HCT116 (cell line): ENCODE measurements at regions not wholly inside any gene's neighbourhood (a gene's known extent, or its start where the extent isn't known, plus 50 kb on each side); places are given as distances from the start of the nearest gene placed in this dataset.

Experiments used
- ATAC-seq: fragments of 200-7000 bp; cut with Tn5 transposase; 2 replicates; pipeline ENCODE4 v1.9.1; 2020; ENCODE audit warnings: mild to moderate bottlenecking, moderate library complexity
- BruUV-seq: library from RNA; stranded (reverse); fragments of 400-500 nt; replicated peaks from 2 replicates; lab custom pipeline; 2021; lab: Mats Ljungman, UMichigan
- CTCF ChIA-PET: fragments of 300-600 bp; sonication (Branson Sonifier 250); formaldehyde crosslinking; loops from one replicate; lab custom pipeline; 2021; ENCODE audit warnings: antibody characterized with exemption; lab: Charles Lee
- POLR2A ChIA-PET: fragments of 300-600, 350-600 bp; sonication (Branson Sonifier 250); formaldehyde crosslinking; loops from one replicate; lab custom pipeline; 2021; ENCODE audit warnings: antibody characterized with exemption; lab: Charles Lee
- RAD21 ChIA-PET, 2 experiments: fragments of 300-600 bp; sonication (Branson Sonifier 250); formaldehyde crosslinking; loops; one replicate each; lab custom pipeline; 2023; ENCODE audit warnings: low total read pairs in 2 of 2; ENCODE audit not compliant: uncharacterized antibody in 2 of 2, unreplicated experiment in 2 of 2, low non-redundant PET in 1 of 2; lab: Charles Lee
- DNase-seq: peaks from one replicate; pipeline ENCODE4 v3.0.0-alpha.2; 2010; ENCODE audit warnings: low read depth, low spot score
- H2AFZ ChIP-seq: fragments of 200-600 bp; shearing (Covaris generic), sonication (generic); 2 replicates; pipeline ENCODE4 v1.6.1; 2017; ENCODE audit warnings: low read depth, mixed run types, mixed read lengths, antibody characterized with exemption, low read length; ENCODE audit not compliant: poor library complexity, severe bottlenecking
- H3K27ac ChIP-seq: 2 replicates; pipeline ENCODE4 v1.5.1; 2012; ENCODE audit warnings: low read depth, low read length
- H3K27me3 ChIP-seq: fragments of 200-600 bp; sonication (generic); 2 replicates; pipeline ENCODE4 v1.6.1; 2016; ENCODE audit warnings: mixed run types, low read length, mixed read lengths; ENCODE audit not compliant: insufficient read depth
- H3K36me3 ChIP-seq, 2 experiments: fragments of 200-500 bp in 1 of 2; fragments of 200-600 bp in 1 of 2; sonication (Bioruptor generic) in 1 of 2; sonication (generic) in 1 of 2; 2 replicates each; pipeline versions ENCODE4 v1.5.1 to v1.6.1; 2014 to 2016; ENCODE audit warnings: low read length in 2 of 2, inconsistent platforms in 1 of 2, mixed read lengths in 1 of 2, mixed run types in 1 of 2; ENCODE audit not compliant: insufficient read depth in 2 of 2, control insufficient read depth in 1 of 2
- H3K4me1 ChIP-seq, 2 experiments: fragments of 200-600 bp in 1 of 2; sonication (generic) in 1 of 2; 2 replicates each; pipeline versions ENCODE4 v1.5.1 to v1.6.1; 2012 to 2017; ENCODE audit warnings: low read length in 2 of 2, inconsistent platforms in 1 of 2, mild to moderate bottlenecking in 1 of 2, mixed read lengths in 1 of 2, mixed run types in 1 of 2, moderate library complexity in 1 of 2; ENCODE audit not compliant: insufficient read depth in 2 of 2, control insufficient read depth in 1 of 2
- H3K4me2 ChIP-seq: fragments of 200-600 bp; sonication (generic); 2 replicates; pipeline ENCODE4 v1.6.1; 2017; ENCODE audit warnings: mixed run types, low read length, mixed read lengths
- H3K4me3 ChIP-seq, 2 experiments: fragments of 200-600 bp in 1 of 2; sonication (generic) in 1 of 2; replicated peaks in 1 of 2; 2 replicates each; pipeline ENCODE4 v1.5.1; 2011 to 2016; ENCODE audit warnings: low read length in 2 of 2, control low read depth in 1 of 2, low read depth in 1 of 2, mild to moderate bottlenecking in 1 of 2, mixed read lengths in 1 of 2, mixed run types in 1 of 2
- H3K79me2 ChIP-seq: fragments of 200-600 bp; sonication (generic); 2 replicates; pipeline ENCODE4 v1.6.1; 2017; ENCODE audit warnings: mild to moderate bottlenecking, mixed run types, low read length, moderate library complexity, mixed read lengths; ENCODE audit not compliant: insufficient read depth
- H3K9ac ChIP-seq: fragments of 200-600 bp; sonication (generic); 2 replicates; pipeline ENCODE4 v1.6.1; 2016; ENCODE audit warnings: low read length, mixed read lengths
- H3K9me2 ChIP-seq: fragments of 200-600 bp; sonication (generic), shearing (Covaris generic); 2 replicates; pipeline ENCODE4 v1.6.1; 2017; ENCODE audit warnings: mixed run types, mild to moderate bottlenecking, moderate library complexity; ENCODE audit not compliant: insufficient read depth
- H3K9me3 ChIP-seq, 2 experiments: fragments of 200-500 bp in 1 of 2; fragments of 200-600 bp in 1 of 2; sonication (Bioruptor generic) in 1 of 2; sonication (generic) in 1 of 2; 2 replicates each; pipeline ENCODE4 v1.6.1; 2014 to 2017; ENCODE audit warnings: low read length in 2 of 2, mixed read lengths in 2 of 2, inconsistent platforms in 1 of 2, low read depth in 1 of 2, mild to moderate bottlenecking in 1 of 2, mixed run types in 1 of 2, moderate library complexity in 1 of 2; ENCODE audit not compliant: control insufficient read depth in 1 of 2, insufficient read depth in 1 of 2
- H4K20me1 ChIP-seq: fragments of 200-600 bp; sonication (generic), shearing (Covaris generic); 2 replicates; pipeline ENCODE4 v1.6.1; 2017; ENCODE audit warnings: mixed run types, mild to moderate bottlenecking, moderate library complexity; ENCODE audit not compliant: insufficient read depth
- CBX3 ChIP-seq: IDR thresholded peaks from 2 replicates; pipeline ENCODE4 v1.6.1; 2012; ENCODE audit warnings: low read depth
- CEBPB ChIP-seq: IDR thresholded peaks from 2 replicates; pipeline ENCODE4 v1.6.1; 2012; ENCODE audit warnings: low read depth
- CTCF ChIP-seq, 3 experiments: fragments of 200-600 bp in 1 of 3; sonication (generic) in 1 of 3; IDR thresholded peaks in 2 of 3; conservative IDR thresholded peaks in 1 of 3; 2 replicates each; pipeline ENCODE4 v1.5.1; 2012 to 2017; ENCODE audit warnings: low read depth in 2 of 3, low read length in 2 of 3, antibody characterized with exemption in 1 of 3, borderline replicate concordance in 1 of 3, control low read depth in 1 of 3, mild to moderate bottlenecking in 1 of 3, mixed read lengths in 1 of 3, mixed run types in 1 of 3, moderate library complexity in 1 of 3; ENCODE audit not compliant: insufficient read depth in 1 of 3
- EGR1 ChIP-seq: IDR thresholded peaks from 2 replicates; pipeline ENCODE4 v1.6.1; 2012; ENCODE audit warnings: low read depth
- ELF1 ChIP-seq: IDR thresholded peaks from 2 replicates; pipeline ENCODE4 v1.6.1; 2012; ENCODE audit warnings: low read depth, borderline replicate concordance
- EZH2 ChIP-seq: fragments of 200-600 bp; sonication (generic); IDR thresholded peaks from 2 replicates; pipeline ENCODE4 v1.6.1; 2017; ENCODE audit warnings: antibody characterized with exemption, mixed run types
- FOSL1 ChIP-seq: IDR thresholded peaks from 2 replicates; pipeline ENCODE4 v1.6.1; 2012; ENCODE audit warnings: low read depth
- JUND ChIP-seq: IDR thresholded peaks from 2 replicates; pipeline ENCODE4 v1.6.1; 2012
- MAX ChIP-seq: IDR thresholded peaks from 2 replicates; pipeline ENCODE4 v1.6.1; 2012
- POLR2A ChIP-seq: IDR thresholded peaks from 2 replicates; pipeline ENCODE4 v1.7.0; 2011; ENCODE audit warnings: borderline replicate concordance; ENCODE audit not compliant: insufficient read depth, insufficient read length; ENCODE audit errors: extremely low read depth
- POLR2AphosphoS5 ChIP-seq: IDR thresholded peaks from 2 replicates; pipeline ENCODE4 v1.6.1; 2011; ENCODE audit warnings: mild to moderate bottlenecking, low read depth, low read length, moderate library complexity
- RAD21 ChIP-seq: IDR thresholded peaks from 2 replicates; pipeline ENCODE4 v1.6.1; 2012; ENCODE audit warnings: low read depth, mild to moderate bottlenecking
- SIN3A ChIP-seq: IDR thresholded peaks from 2 replicates; pipeline ENCODE4 v1.6.1; 2012; ENCODE audit warnings: low read depth
- SP1 ChIP-seq: IDR thresholded peaks from 2 replicates; pipeline ENCODE4 v1.6.1; 2012; ENCODE audit warnings: low read depth
- YY1 ChIP-seq: IDR thresholded peaks from 2 replicates; pipeline ENCODE4 v1.6.1; 2011; ENCODE audit warnings: low read length, low read depth, moderate library complexity, mild to moderate bottlenecking; ENCODE audit not compliant: insufficient replicate concordance; ENCODE audit errors: extremely low read depth
- ZBTB33 ChIP-seq: IDR thresholded peaks from 2 replicates; pipeline ENCODE4 v1.6.1; 2011; ENCODE audit warnings: mild to moderate bottlenecking, low read length, moderate library complexity; ENCODE audit not compliant: insufficient replicate concordance; ENCODE audit errors: extremely low read depth
- ZFX ChIP-seq: fragments of 450-650 bp; IDR thresholded peaks from 2 replicates; pipeline ENCODE4 v1.6.1; 2017
- ZNF274 ChIP-seq: fragments of 200-500 bp; sonication (Bioruptor generic); IDR thresholded peaks from 2 replicates; pipeline ENCODE4 v1.6.1; 2014; ENCODE audit warnings: mild to moderate bottlenecking, low read depth, low read length, inconsistent platforms
- intact Hi-C: fragments of 100-400 bp; cut with micrococcal nuclease; formaldehyde crosslinking; loops from 2 replicates; pipeline ENCODE4 v1.10.0; 2022

- Histone ChIP-seq H3K9me3 (no peaks in the 10 kb centered on the region), H2AFZ (no peak overlapping the region), H3K79me2 (no peaks in the 10 kb centered on the region), H4K20me1 (no peaks in the 10 kb centered on the region), H3K9me2 (no peaks in the 10 kb centered on the region), H3K4me1 (no peaks in the 10 kb centered on the region), H3K36me3 (no peaks in the 10 kb centered on the region), H3K4me3 (no peak overlapping the region), H3K27ac (no peak overlapping the region), H3K27me3 (no peaks in the 10 kb centered on the region), H3K4me2 (no peak overlapping the region), H3K9ac (no peak overlapping the region)
- ChIA-PET POLR2A (no interaction called here), RAD21 (no interaction called here), CTCF (no interaction called here)
- no TSS peak for BruUV-seq
- TF ChIP-seq JUND (no peak), EZH2 (no peak), POLR2AphosphoS5 (no peak)
- ATAC-seq (no peak), DNase-seq (no peak)
- intact Hi-C loops, result no loop called here
These were observed 96.2 kb downstream of the PJA1 start for GRCh38 chrX:69069086-69069445.

GRCh38 chrX:69068301-69069085 is 96.8 kb downstream of the PJA1 start:
- H3K4me3 ChIP-seq, result no peak overlapping the region
- H3K9ac ChIP-seq, result no peak overlapping the region
- H3K4me1 ChIP-seq, result no peaks in the 10 kb centered on the region
- no peak for ATAC-seq
- no peaks in the 10 kb centered on the region for H3K9me2 ChIP-seq
- H3K9me3 ChIP-seq, result no peaks in the 10 kb centered on the region
- H3K79me2 ChIP-seq, result no peaks in the 10 kb centered on the region
- TF ChIP-seq EZH2 (no peak), JUND (no peak), SIN3A (no peak), EGR1 (no peak), POLR2AphosphoS5 (no peak), CTCF (IDR thresholded peaks at IDR 0.05 in 2 of 3, conservative IDR thresholded peaks at IDR 0.05 in 1 of 3; ENCODE audit: borderline replicate concordance in 1 of 3, insufficient read depth in 1 of 3, low read depth in 2 of 3, low read length in 2 of 3) (no peak), CEBPB (no peak), FOSL1 (no peak), YY1 (no peak), CBX3 (no peak), SP1 (no peak), ZFX (no peak), ZNF274 (no peak), ZBTB33 (no peak), RAD21 (no peak), ELF1 (no peak), POLR2A (no peak), MAX (no peak)
- BruUV-seq, result no TSS peak
- no peaks in the 10 kb centered on the region for H3K36me3 ChIP-seq
- POLR2A ChIA-PET, result no interaction called here
- no peaks in the 10 kb centered on the region for H3K27me3 ChIP-seq
- RAD21 ChIA-PET, result no interaction called here
- DNase-seq, result no peak
- no peak overlapping the region for H2AFZ ChIP-seq
- H3K27ac ChIP-seq, result no peak overlapping the region
- CTCF ChIA-PET, result no interaction called here
- intact Hi-C loops, result no loop called here
- H3K4me2 ChIP-seq, result no peak overlapping the region
- H4K20me1 ChIP-seq, result no peaks in the 10 kb centered on the region
